HepG2 (cell line): ENCODE measurements at regions not wholly inside any gene's neighbourhood (a gene's known extent, or its start where the extent isn't known, plus 50 kb on each side); places are given as distances from the start of the nearest gene placed in this dataset.

ENCODE experiments used
- EHMT2 ChIP-seq: fragments of 200-600 bp; sonication (generic); IDR thresholded peaks from 2 replicates; pipeline ENCODE4 v1.7.0; 2017; ENCODE audit warnings: antibody characterized with exemption, low read depth, low read length, borderline replicate concordance
- FOXA1 ChIP-seq, 2 experiments: fragments of 450-650 bp in 1 of 2; sonication (generic) in 1 of 2; formaldehyde crosslinking in 1 of 2; IDR thresholded peaks; 2 replicates each; pipeline versions ENCODE4 v1.4.0 to v1.6.1; 2016 to 2020; ENCODE audit warnings: missing genetic modification reagents in 1 of 2
- FOXK2 ChIP-seq: fragments of 450-650 bp; IDR thresholded peaks from 2 replicates; pipeline ENCODE4 v1.6.1; 2016
- HNRNPK ChIP-seq: fragments of 200-400 bp; formaldehyde crosslinking; IDR thresholded peaks from 2 replicates; pipeline ENCODE4 v1.6.1; 2018; ENCODE audit warnings: low read length, low read depth, moderate library complexity, mild to moderate bottlenecking; ENCODE audit not compliant: poor library complexity, severe bottlenecking
- JUND ChIP-seq: sonication (generic); formaldehyde crosslinking; IDR thresholded peaks from 2 replicates; pipeline ENCODE4 v1.8.0; 2022; ENCODE audit warnings: mild to moderate bottlenecking, missing genetic modification reagents
- KLF9 ChIP-seq: IDR thresholded peaks from 2 replicates; pipeline ENCODE4 v1.6.1; 2016; ENCODE audit warnings: low read depth
- PPARG ChIP-seq: conservative IDR thresholded peaks from 2 replicates; pipeline ENCODE4 v1.6.1; 2016; ENCODE audit warnings: missing biosample characterization, missing genetic modification reagents
- ZFP36L2 ChIP-seq: sonication (generic); formaldehyde crosslinking; IDR thresholded peaks from 2 replicates; pipeline ENCODE4 v1.4.0; 2020; ENCODE audit warnings: missing genetic modification reagents
- ZNF501 ChIP-seq: sonication (generic); formaldehyde crosslinking; IDR thresholded peaks from 2 replicates; pipeline ENCODE4 v1.5.1; 2020; ENCODE audit warnings: mild to moderate bottlenecking, moderate library complexity, missing genetic modification reagents
- ZNF703 ChIP-seq: sonication (generic); formaldehyde crosslinking; IDR thresholded peaks from 2 replicates; pipeline ENCODE4 v1.5.1; 2020; ENCODE audit warnings: missing genetic modification reagents, mild to moderate bottlenecking, moderate library complexity, borderline replicate concordance
- TF ChIP-seq, protein P1 (sequence below), 2 experiments: IDR thresholded peaks; 2 replicates each; pipeline ENCODE4 v1.6.1; 2011 to 2012; ENCODE audit warnings: low read length in 2 of 2, borderline replicate concordance in 1 of 2, low read depth in 1 of 2, mild to moderate bottlenecking in 1 of 2, moderate library complexity in 1 of 2

DNA sequence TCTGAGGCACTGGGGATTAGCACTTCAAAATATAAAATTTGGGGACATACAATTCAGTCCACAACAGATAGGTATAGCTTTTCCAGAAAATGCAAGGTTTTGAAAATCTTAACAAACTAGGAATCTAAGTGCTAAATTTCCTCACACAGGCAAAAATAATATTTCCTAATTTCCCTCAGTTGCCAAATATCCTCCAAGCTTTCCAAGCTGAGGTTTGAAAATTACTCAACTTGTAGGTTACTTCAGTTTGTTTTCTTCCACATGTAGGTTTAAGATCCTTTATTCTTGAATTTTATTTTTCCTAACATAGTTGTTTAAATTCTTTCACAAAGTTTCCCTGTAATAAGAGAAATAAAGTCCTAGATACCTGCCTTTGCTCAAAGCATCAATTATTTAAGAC is 192.9 kb upstream of the NRXN1 start:
- TF ChIP-seq ZNF501 (CRISPR knock-in tag) = no peak
- no peak for TF ChIP-seq HNRNPK
- no peak for TF ChIP-seq FOXK2
- no peak for TF ChIP-seq JUND (CRISPR knock-in tag)
- no peak for TF ChIP-seq FOXA1 (IDR thresholded peaks at IDR 0.05)
- no peak for TF ChIP-seq FOXA1 (CRISPR knock-in tag; IDR thresholded peaks at IDR 0.05)
- no peak for TF ChIP-seq PPARG (CRISPR knock-in tag)
- no peak for TF ChIP-seq KLF9 (CRISPR knock-in tag)
- no peak for TF ChIP-seq ZNF703 (CRISPR knock-in tag)
- TF ChIP-seq, protein P1, sequence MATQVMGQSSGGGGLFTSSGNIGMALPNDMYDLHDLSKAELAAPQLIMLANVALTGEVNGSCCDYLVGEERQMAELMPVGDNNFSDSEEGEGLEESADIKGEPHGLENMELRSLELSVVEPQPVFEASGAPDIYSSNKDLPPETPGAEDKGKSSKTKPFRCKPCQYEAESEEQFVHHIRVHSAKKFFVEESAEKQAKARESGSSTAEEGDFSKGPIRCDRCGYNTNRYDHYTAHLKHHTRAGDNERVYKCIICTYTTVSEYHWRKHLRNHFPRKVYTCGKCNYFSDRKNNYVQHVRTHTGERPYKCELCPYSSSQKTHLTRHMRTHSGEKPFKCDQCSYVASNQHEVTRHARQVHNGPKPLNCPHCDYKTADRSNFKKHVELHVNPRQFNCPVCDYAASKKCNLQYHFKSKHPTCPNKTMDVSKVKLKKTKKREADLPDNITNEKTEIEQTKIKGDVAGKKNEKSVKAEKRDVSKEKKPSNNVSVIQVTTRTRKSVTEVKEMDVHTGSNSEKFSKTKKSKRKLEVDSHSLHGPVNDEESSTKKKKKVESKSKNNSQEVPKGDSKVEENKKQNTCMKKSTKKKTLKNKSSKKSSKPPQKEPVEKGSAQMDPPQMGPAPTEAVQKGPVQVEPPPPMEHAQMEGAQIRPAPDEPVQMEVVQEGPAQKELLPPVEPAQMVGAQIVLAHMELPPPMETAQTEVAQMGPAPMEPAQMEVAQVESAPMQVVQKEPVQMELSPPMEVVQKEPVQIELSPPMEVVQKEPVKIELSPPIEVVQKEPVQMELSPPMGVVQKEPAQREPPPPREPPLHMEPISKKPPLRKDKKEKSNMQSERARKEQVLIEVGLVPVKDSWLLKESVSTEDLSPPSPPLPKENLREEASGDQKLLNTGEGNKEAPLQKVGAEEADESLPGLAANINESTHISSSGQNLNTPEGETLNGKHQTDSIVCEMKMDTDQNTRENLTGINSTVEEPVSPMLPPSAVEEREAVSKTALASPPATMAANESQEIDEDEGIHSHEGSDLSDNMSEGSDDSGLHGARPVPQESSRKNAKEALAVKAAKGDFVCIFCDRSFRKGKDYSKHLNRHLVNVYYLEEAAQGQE (IDR thresholded peaks at IDR 0.05; ENCODE audit: borderline replicate concordance in 1 of 2, low read depth in 1 of 2, low read length in 2 of 2) = no peak
- no peak for TF ChIP-seq ZFP36L2 (CRISPR knock-in tag)
- TF ChIP-seq EHMT2 = no peak
